Peyer's patch (tissue), 4 donors: ENCODE measurements at regions not wholly inside any gene's neighbourhood (a gene's known extent, or its start where the extent isn't known, plus 50 kb on each side); places are given as distances from the start of the nearest gene placed in this dataset.

Experiments used
- CTCF ChIP-seq, 6 experiments: fragments of 450-650 bp in 4 of 6; fragments of 200-600 bp in 2 of 6; sonication (generic) in 1 of 6; IDR thresholded peaks; one replicate each; pipeline ENCODE4 v1.5.1; 2017 to 2019; ENCODE audit warnings: antibody characterized with exemption in 6 of 6, mild to moderate bottlenecking in 3 of 6, moderate library complexity in 1 of 6
- POLR2A ChIP-seq, 2 donors: fragments of 450-650 bp; IDR thresholded peaks; one replicate each; pipeline ENCODE4 v1.5.1; 2017; ENCODE audit warnings: antibody characterized with exemption in 2 of 2, mild to moderate bottlenecking in 2 of 2, moderate library complexity in 2 of 2

GRCh38 chrX:121216641-121217374 is 169.4 kb downstream of the GLUD2 start:
- TF ChIP-seq POLR2A (IDR thresholded peaks at IDR 0.05) (no peak), CTCF (IDR thresholded peaks at IDR 0.05) (no peak)
